ENCODE measurements at regions not wholly inside any gene's neighbourhood (a gene's known extent, or its start where the extent isn't known, plus 50 kb on each side); places are given as distances from the start of the nearest gene placed in this dataset.

GRCh38 chr6:67897998-67898607, 737.0 kb upstream of the ADGRB3 start:
- Histone ChIP-seq H3K36me3 (ENCODE audit: control insufficient read depth, insufficient read depth, low read length) (no peaks in the 10 kb centered on the region), H3K27me3 (replicated peaks; ENCODE audit: control insufficient read depth, insufficient read depth, low read length) (no peaks in the 10 kb centered on the region), H3K4me3 (replicated peaks; ENCODE audit: low read depth, low read length) (no peak overlapping the region)
- DNase-seq (ENCODE audit: extremely low read depth, insufficient read length): no peak
- TF ChIP-seq, protein P1, sequence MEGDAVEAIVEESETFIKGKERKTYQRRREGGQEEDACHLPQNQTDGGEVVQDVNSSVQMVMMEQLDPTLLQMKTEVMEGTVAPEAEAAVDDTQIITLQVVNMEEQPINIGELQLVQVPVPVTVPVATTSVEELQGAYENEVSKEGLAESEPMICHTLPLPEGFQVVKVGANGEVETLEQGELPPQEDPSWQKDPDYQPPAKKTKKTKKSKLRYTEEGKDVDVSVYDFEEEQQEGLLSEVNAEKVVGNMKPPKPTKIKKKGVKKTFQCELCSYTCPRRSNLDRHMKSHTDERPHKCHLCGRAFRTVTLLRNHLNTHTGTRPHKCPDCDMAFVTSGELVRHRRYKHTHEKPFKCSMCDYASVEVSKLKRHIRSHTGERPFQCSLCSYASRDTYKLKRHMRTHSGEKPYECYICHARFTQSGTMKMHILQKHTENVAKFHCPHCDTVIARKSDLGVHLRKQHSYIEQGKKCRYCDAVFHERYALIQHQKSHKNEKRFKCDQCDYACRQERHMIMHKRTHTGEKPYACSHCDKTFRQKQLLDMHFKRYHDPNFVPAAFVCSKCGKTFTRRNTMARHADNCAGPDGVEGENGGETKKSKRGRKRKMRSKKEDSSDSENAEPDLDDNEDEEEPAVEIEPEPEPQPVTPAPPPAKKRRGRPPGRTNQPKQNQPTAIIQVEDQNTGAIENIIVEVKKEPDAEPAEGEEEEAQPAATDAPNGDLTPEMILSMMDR (IDR thresholded peaks at IDR 0.05; ENCODE audit: insufficient read depth, low read length, poor library complexity, severe bottlenecking): no peak

DNA sequence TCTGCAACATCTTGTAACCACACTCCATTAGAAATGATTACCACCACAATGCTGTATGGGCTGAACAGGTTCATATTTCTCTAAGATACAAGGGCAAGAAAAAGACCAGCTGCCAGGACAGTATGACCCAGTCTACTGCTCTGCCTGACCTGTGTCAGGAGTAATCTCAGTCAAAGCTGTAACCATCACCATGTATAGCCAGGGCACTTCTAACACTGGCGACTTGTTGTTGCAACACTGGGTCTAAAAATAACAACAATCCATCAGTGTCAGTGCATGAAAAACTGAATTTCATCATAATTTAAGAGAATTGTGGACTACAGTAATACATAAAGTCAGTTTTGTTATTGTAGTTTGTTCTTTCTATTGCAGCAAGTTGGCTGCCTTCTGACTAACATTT, 738.6 kb upstream of the ADGRB3 start:
- no peaks in the 10 kb centered on the region for H3K27me3 ChIP-seq (replicated peaks; ENCODE audit: control insufficient read depth, insufficient read depth, low read length)
- TF ChIP-seq, protein P1 (IDR thresholded peaks at IDR 0.05; ENCODE audit: insufficient read depth, low read length, poor library complexity, severe bottlenecking): no peak
- no peak for DNase-seq (ENCODE audit: extremely low read depth, insufficient read length)

DNA sequence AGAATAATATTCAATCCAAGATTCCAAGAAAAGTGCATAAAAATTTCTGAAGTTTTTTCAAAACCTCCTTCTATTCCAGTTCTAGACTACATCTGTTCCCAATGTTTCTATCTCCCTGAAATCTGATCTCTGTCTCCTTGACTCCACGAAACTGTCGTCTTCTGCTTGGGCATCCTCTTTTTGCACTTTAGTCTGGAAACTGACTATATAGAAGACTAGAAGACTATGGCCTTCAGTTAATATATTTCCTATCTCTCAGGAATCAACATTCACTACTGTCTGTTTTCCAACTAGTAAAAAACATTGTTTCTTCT, 745.4 kb upstream of the ADGRB3 start:
- Histone ChIP-seq H3K4me3 (replicated peaks; ENCODE audit: low read depth, low read length) (no peak overlapping the region), H3K27me3 (replicated peaks; ENCODE audit: control insufficient read depth, insufficient read depth, low read length) (no peaks in the 10 kb centered on the region), H3K36me3 (ENCODE audit: control insufficient read depth, insufficient read depth, low read length) (no peaks in the 10 kb centered on the region)
- no peak for DNase-seq (ENCODE audit: extremely low read depth, insufficient read length)
- TF ChIP-seq, protein P1 (IDR thresholded peaks at IDR 0.05; ENCODE audit: insufficient read depth, low read length, poor library complexity, severe bottlenecking): no peak

More for the DNA sequence above, 738.6 kb upstream of the ADGRB3 start:
- Histone ChIP-seq H3K36me3 (ENCODE audit: control insufficient read depth, insufficient read depth, low read length) (no peaks in the 10 kb centered on the region), H3K4me3 (replicated peaks; ENCODE audit: low read depth, low read length) (no peak overlapping the region)

GRCh38 chr6:67888886-67889681, 746.0 kb upstream of the ADGRB3 start:
- H3K4me3 ChIP-seq (replicated peaks; ENCODE audit: low read depth, low read length): no peak overlapping the region
- TF ChIP-seq, protein P1 (IDR thresholded peaks at IDR 0.05; ENCODE audit: insufficient read depth, low read length, poor library complexity, severe bottlenecking): no peak
- no peaks in the 10 kb centered on the region for H3K36me3 ChIP-seq (ENCODE audit: control insufficient read depth, insufficient read depth, low read length)
- no peaks in the 10 kb centered on the region for H3K27me3 ChIP-seq (replicated peaks; ENCODE audit: control insufficient read depth, insufficient read depth, low read length)
- no peak for DNase-seq (ENCODE audit: extremely low read depth, insufficient read length)

DNA sequence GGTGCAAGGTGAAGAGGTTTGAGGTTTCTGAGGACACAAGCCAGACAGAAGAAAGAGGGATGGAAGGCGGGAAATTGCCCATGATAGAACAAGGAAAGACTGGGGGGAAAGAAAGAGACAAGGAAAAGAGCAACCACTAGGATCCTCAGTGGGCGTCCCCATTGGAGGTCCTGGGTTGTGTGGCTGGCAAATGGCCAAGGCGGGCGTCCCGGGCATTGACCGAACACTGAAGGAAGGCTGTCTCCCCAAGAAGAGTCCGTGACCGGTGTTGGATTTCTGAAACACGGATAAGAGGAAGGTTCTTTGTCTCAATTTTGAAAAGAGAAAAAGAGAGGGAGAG, 746.6 kb upstream of the ADGRB3 start:
- no peaks in the 10 kb centered on the region for H3K36me3 ChIP-seq (ENCODE audit: control insufficient read depth, insufficient read depth, low read length)
- H3K4me3 ChIP-seq (replicated peaks; ENCODE audit: low read depth, low read length): no peak overlapping the region
- no peak for DNase-seq (ENCODE audit: extremely low read depth, insufficient read length)

More for the DNA sequence above, 746.6 kb upstream of the ADGRB3 start:
- no peaks in the 10 kb centered on the region for H3K27me3 ChIP-seq (replicated peaks; ENCODE audit: control insufficient read depth, insufficient read depth, low read length)
- TF ChIP-seq, protein P1 (IDR thresholded peaks at IDR 0.05; ENCODE audit: insufficient read depth, low read length, poor library complexity, severe bottlenecking): no peak
